ENCODE measurements at regions not wholly inside any gene's neighbourhood (a gene's known extent, or its start where the extent isn't known, plus 50 kb on each side); places are given as distances from the start of the nearest gene placed in this dataset.

GRCh38 chr6:22471132-22471690, 98.2 kb upstream of the HDGFL1 start:
- 73 to 85% methylated on average over 4 of the region's 4 CpGs for WGBS, 2 experiments
- no peaks in the 10 kb centered on the region for H3K4me1 ChIP-seq (ENCODE audit: control insufficient read depth, insufficient read depth, low read length)
- no peak overlapping the region for H3K4me3 ChIP-seq (ENCODE audit: insufficient read depth, low read depth, low read length)
- H3K9me3 ChIP-seq (ENCODE audit: control insufficient read depth, low read length): no peaks in the 10 kb centered on the region
- no peak overlapping the region for H3K27ac ChIP-seq (ENCODE audit: insufficient read depth, low read depth, low read length, poor library complexity, severe bottlenecking)
- no peaks in the 10 kb centered on the region for H3K27me3 ChIP-seq (ENCODE audit: control insufficient read depth, insufficient read depth, low read length, poor library complexity, severe bottlenecking)
- H3K36me3 ChIP-seq (ENCODE audit: control insufficient read depth, insufficient read depth, low read length): no peaks in the 10 kb centered on the region

DNA sequence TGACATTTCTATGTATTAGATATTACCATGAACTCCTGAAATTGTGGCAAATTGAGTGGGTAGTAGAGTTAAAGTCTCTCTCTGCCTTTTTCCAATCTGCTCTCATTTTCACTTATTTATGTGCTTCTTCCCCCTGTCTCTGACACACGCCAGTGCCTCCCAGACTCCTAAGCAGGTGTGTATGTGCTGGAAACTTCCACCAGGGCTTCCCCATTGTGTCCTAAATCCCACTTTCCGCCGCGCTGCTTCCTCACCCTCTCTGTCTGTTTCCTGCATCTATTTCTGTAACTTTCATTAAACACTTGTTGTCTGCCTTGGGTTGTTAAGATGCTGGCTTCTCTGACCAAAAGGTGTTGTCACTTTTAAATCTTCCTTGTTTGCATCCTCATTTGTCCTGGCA, 97.6 kb upstream of the HDGFL1 start:
- no peaks in the 10 kb centered on the region for H3K9me3 ChIP-seq (ENCODE audit: control insufficient read depth, low read length)
- no peak overlapping the region for H3K27ac ChIP-seq (ENCODE audit: insufficient read depth, low read depth, low read length, poor library complexity, severe bottlenecking)
- no peaks in the 10 kb centered on the region for H3K4me1 ChIP-seq (ENCODE audit: control insufficient read depth, insufficient read depth, low read length)
- no peaks in the 10 kb centered on the region for H3K36me3 ChIP-seq (ENCODE audit: control insufficient read depth, insufficient read depth, low read length)
- no peak overlapping the region for H3K4me3 ChIP-seq (ENCODE audit: insufficient read depth, low read depth, low read length)
- no peaks in the 10 kb centered on the region for H3K27me3 ChIP-seq (ENCODE audit: control insufficient read depth, insufficient read depth, low read length, poor library complexity, severe bottlenecking)
- 94 to 96% methylated on average over 4 of the region's 4 CpGs for WGBS, 2 experiments

- no peak overlapping the region for H3K4me3 ChIP-seq (ENCODE audit: insufficient read depth, low read depth, low read length)
- H3K27me3 ChIP-seq (ENCODE audit: control insufficient read depth, insufficient read depth, low read length, poor library complexity, severe bottlenecking): no peaks in the 10 kb centered on the region
- no peaks in the 10 kb centered on the region for H3K9me3 ChIP-seq (ENCODE audit: control insufficient read depth, low read length)
- H3K4me1 ChIP-seq (ENCODE audit: control insufficient read depth, insufficient read depth, low read length): no peaks in the 10 kb centered on the region
- H3K27ac ChIP-seq (ENCODE audit: insufficient read depth, low read depth, low read length, poor library complexity, severe bottlenecking): no peak overlapping the region
- no peaks in the 10 kb centered on the region for H3K36me3 ChIP-seq (ENCODE audit: control insufficient read depth, insufficient read depth, low read length)
- WGBS, 2 experiments: 95 to 96% methylated on average over 7 of the region's 7 CpGs
Measured at GRCh38 chr6:22473991-22474682, 95.2 kb upstream of the HDGFL1 start.

DNA sequence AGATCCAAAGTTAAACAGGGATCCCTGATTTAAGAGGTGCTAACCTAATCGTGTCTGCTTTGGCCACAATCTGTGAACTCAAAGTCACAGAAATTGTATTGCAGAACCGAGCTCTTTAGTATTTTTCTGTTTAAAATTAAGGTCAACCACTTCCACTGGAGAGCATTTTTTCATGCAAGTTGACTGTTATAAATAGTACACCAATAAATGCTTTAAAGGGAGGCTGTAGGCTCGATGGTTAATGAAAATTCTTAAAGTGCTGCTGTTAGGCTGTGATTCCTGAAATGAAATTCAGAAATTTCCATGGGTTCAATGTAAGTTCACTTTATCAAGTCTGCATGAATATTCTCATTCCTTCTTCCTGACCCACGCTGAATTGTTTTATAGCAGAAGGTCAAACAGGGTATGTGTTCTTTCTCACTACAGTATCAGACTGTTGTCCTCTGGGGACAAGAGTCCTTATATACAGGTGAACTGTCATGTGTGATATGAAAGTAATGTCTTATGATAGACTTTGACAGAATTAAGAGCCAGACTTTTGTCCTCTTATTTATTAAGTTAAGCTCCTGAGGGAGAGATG, 92.5 kb upstream of the HDGFL1 start:
- Histone ChIP-seq H3K27me3 (ENCODE audit: control insufficient read depth, insufficient read depth, low read length, poor library complexity, severe bottlenecking) (no peaks in the 10 kb centered on the region), H3K27ac (ENCODE audit: insufficient read depth, low read depth, low read length, poor library complexity, severe bottlenecking) (no peak overlapping the region), H3K4me3 (ENCODE audit: insufficient read depth, low read depth, low read length) (no peak overlapping the region), H3K36me3 (ENCODE audit: control insufficient read depth, insufficient read depth, low read length) (no peaks in the 10 kb centered on the region), H3K4me1 (ENCODE audit: control insufficient read depth, insufficient read depth, low read length) (no peaks in the 10 kb centered on the region), H3K9me3 (ENCODE audit: control insufficient read depth, low read length) (no peaks in the 10 kb centered on the region)
- 93 to 95% methylated on average over 3 to 4 of the region's 4 CpGs for WGBS, 2 experiments

DNA sequence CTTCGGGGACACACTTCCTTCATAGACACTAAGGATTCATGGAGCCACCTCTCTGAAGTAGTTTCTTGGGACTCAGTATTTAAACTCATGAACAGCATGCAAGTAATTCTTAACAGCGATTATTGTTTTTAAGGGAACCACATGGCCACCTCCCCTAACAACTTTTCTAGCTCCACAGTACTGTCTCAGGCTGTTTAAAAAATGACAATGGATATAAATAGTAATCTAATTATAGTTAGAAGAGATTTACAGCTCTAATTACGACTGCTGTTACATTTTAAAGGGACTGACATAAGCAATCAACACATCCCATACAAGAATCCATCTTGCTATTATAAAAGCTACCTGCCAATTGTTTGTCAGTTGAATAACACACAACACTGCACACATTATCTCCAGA, 72.1 kb upstream of the HDGFL1 start:
- H3K4me3 ChIP-seq (ENCODE audit: insufficient read depth, low read depth, low read length): no peak overlapping the region
- H3K27ac ChIP-seq (ENCODE audit: insufficient read depth, low read depth, low read length, poor library complexity, severe bottlenecking): no peak overlapping the region
- no peaks in the 10 kb centered on the region for H3K9me3 ChIP-seq (ENCODE audit: control insufficient read depth, low read length)
- peaks cover 7% of the 10 kb centered on the region for H3K4me1 ChIP-seq (ENCODE audit: control insufficient read depth, insufficient read depth, low read length)
- whole genome bisulfite sequencing, 2 experiments: 88 to 99% methylated on average over 3 of the region's 3 CpGs
- H3K27me3 ChIP-seq (ENCODE audit: control insufficient read depth, insufficient read depth, low read length, poor library complexity, severe bottlenecking): no peaks in the 10 kb centered on the region
- H3K36me3 ChIP-seq (ENCODE audit: control insufficient read depth, insufficient read depth, low read length): no peaks in the 10 kb centered on the region

DNA sequence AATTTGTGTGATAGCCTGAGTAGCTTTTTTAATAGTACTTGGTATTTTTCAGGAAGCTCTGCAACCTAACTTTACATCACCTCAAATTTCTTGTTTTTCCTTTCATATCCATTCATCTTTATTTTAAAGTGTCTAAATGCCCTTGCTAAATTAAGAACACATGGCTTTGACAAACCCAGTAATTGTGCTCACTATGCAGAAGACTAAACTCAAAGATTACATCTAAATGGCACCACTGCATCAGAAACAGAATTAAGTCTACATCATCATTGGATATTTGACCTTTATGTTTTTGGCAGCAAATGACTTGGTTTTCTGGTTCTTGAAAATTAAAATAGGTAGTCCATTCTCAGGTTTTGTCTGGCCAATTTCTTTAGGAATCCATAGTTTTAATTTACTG, 69.6 kb upstream of the HDGFL1 start:
- no peaks in the 10 kb centered on the region for H3K36me3 ChIP-seq (ENCODE audit: control insufficient read depth, insufficient read depth, low read length)
- no peak overlapping the region for H3K4me3 ChIP-seq (ENCODE audit: insufficient read depth, low read depth, low read length)
- peaks cover 7% of the 10 kb centered on the region for H3K4me1 ChIP-seq (ENCODE audit: control insufficient read depth, insufficient read depth, low read length)
- H3K9me3 ChIP-seq (ENCODE audit: control insufficient read depth, low read length): no peaks in the 10 kb centered on the region
- no peak overlapping the region for H3K27ac ChIP-seq (ENCODE audit: insufficient read depth, low read depth, low read length, poor library complexity, severe bottlenecking)
- H3K27me3 ChIP-seq (ENCODE audit: control insufficient read depth, insufficient read depth, low read length, poor library complexity, severe bottlenecking): no peaks in the 10 kb centered on the region

DNA sequence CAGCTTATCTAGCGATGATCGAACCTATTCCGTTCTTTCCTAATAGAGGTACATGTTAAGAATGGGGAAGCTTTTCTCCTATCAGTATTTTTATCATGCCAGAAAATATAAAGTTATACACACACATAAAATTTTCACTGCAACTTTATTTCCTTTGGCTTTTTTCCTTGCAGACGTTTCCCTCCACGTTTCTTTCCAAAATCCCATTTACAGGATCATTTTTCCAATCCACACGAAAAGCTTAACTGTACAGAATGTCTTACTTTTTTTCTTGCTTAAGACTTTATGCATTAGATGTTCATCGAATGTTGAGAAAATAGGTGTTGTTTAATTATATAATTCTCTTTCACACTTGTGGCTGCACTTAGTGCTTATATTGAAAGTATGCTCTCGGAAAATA, 62.9 kb upstream of the HDGFL1 start:
- 95 to 100% methylated on average over 3 to 6 of the region's 8 CpGs for WGBS, 2 experiments
- no peak overlapping the region for H3K27ac ChIP-seq (ENCODE audit: insufficient read depth, low read depth, low read length, poor library complexity, severe bottlenecking)
- H3K4me3 ChIP-seq (ENCODE audit: insufficient read depth, low read depth, low read length): no peak overlapping the region
- H3K9me3 ChIP-seq (ENCODE audit: control insufficient read depth, low read length): no peaks in the 10 kb centered on the region
- no peaks in the 10 kb centered on the region for H3K4me1 ChIP-seq (ENCODE audit: control insufficient read depth, insufficient read depth, low read length)
- no peaks in the 10 kb centered on the region for H3K27me3 ChIP-seq (ENCODE audit: control insufficient read depth, insufficient read depth, low read length, poor library complexity, severe bottlenecking)
- H3K36me3 ChIP-seq (ENCODE audit: control insufficient read depth, insufficient read depth, low read length): no peaks in the 10 kb centered on the region

- H3K4me1 ChIP-seq (ENCODE audit: control insufficient read depth, insufficient read depth, low read length): no peaks in the 10 kb centered on the region
- no peaks in the 10 kb centered on the region for H3K27me3 ChIP-seq (ENCODE audit: control insufficient read depth, insufficient read depth, low read length, poor library complexity, severe bottlenecking)
- no peaks in the 10 kb centered on the region for H3K9me3 ChIP-seq (ENCODE audit: control insufficient read depth, low read length)
- H3K4me3 ChIP-seq (ENCODE audit: insufficient read depth, low read depth, low read length): no peak overlapping the region
- 94 to 95% methylated on average over 9 of the region's 9 CpGs for WGBS, 2 experiments
- H3K36me3 ChIP-seq (ENCODE audit: control insufficient read depth, insufficient read depth, low read length): no peaks in the 10 kb centered on the region
- no peak overlapping the region for H3K27ac ChIP-seq (ENCODE audit: insufficient read depth, low read depth, low read length, poor library complexity, severe bottlenecking)
Measured at GRCh38 chr6:22512686-22513427, 56.5 kb upstream of the HDGFL1 start.

GRCh38 chr6:22513667-22514066, 55.7 kb upstream of the HDGFL1 start:
- Histone ChIP-seq H3K9me3 (ENCODE audit: control insufficient read depth, low read length) (no peaks in the 10 kb centered on the region), H3K27me3 (ENCODE audit: control insufficient read depth, insufficient read depth, low read length, poor library complexity, severe bottlenecking) (no peaks in the 10 kb centered on the region), H3K4me1 (ENCODE audit: control insufficient read depth, insufficient read depth, low read length) (no peaks in the 10 kb centered on the region), H3K27ac (ENCODE audit: insufficient read depth, low read depth, low read length, poor library complexity, severe bottlenecking) (no peak overlapping the region), H3K4me3 (ENCODE audit: insufficient read depth, low read depth, low read length) (no peak overlapping the region), H3K36me3 (ENCODE audit: control insufficient read depth, insufficient read depth, low read length) (no peaks in the 10 kb centered on the region)
- WGBS, 2 experiments: 93 to 97% methylated on average over 8 to 9 of the region's 9 CpGs

GRCh38 chr6:22519237-22519636, 50.1 kb upstream of the HDGFL1 start:
- Histone ChIP-seq H3K9me3 (ENCODE audit: control insufficient read depth, low read length) (no peaks in the 10 kb centered on the region), H3K36me3 (ENCODE audit: control insufficient read depth, insufficient read depth, low read length) (no peaks in the 10 kb centered on the region), H3K4me3 (ENCODE audit: insufficient read depth, low read depth, low read length) (no peak overlapping the region), H3K27ac (ENCODE audit: insufficient read depth, low read depth, low read length, poor library complexity, severe bottlenecking) (no peak overlapping the region), H3K4me1 (ENCODE audit: control insufficient read depth, insufficient read depth, low read length) (no peaks in the 10 kb centered on the region), H3K27me3 (ENCODE audit: control insufficient read depth, insufficient read depth, low read length, poor library complexity, severe bottlenecking) (no peaks in the 10 kb centered on the region)
- WGBS, 2 experiments: 91 to 95% methylated on average over 2 of the region's 2 CpGs
